C4-2B (cell line): ENCODE measurements at regions not wholly inside any gene's neighbourhood (a gene's known extent, or its start where the extent isn't known, plus 50 kb on each side); places are given as distances from the start of the nearest gene placed in this dataset.

Source experiments
- H3K27ac ChIP-seq: fragments of 450-650 bp; 2 replicates; pipeline ENCODE4 v1.5.1; 2017
- ZFX ChIP-seq: fragments of 450-650 bp; IDR thresholded peaks from 2 replicates; pipeline ENCODE4 v1.6.1; 2017
- TF ChIP-seq, protein P1 (sequence below): fragments of 450-650 bp; conservative IDR thresholded peaks from 2 replicates; pipeline ENCODE4 v1.5.1; 2017; ENCODE audit warnings: mild to moderate bottlenecking

DNA sequence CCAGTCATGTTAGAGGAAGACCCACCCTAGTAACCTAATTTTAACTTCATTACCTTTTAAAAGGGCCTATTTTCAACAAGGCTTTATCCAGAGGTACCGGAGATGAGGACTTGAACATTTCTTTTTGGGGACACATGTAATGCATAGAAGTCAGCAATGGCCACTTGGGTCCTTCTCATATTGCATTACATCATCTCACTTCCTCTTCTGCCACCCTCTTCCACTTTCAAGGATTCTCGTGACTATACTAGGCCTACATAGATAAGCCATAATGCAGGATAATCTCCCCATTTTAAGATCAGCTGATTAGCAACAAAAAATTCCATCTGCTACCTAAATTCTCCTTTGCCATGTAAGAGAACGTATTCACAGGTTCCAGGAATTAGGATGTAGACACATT lies 557.2 kb downstream of the KCTD12 start:
- H3K27ac ChIP-seq, result no peak overlapping the region
- TF ChIP-seq ZFX, result no peak
- TF ChIP-seq, protein P1, sequence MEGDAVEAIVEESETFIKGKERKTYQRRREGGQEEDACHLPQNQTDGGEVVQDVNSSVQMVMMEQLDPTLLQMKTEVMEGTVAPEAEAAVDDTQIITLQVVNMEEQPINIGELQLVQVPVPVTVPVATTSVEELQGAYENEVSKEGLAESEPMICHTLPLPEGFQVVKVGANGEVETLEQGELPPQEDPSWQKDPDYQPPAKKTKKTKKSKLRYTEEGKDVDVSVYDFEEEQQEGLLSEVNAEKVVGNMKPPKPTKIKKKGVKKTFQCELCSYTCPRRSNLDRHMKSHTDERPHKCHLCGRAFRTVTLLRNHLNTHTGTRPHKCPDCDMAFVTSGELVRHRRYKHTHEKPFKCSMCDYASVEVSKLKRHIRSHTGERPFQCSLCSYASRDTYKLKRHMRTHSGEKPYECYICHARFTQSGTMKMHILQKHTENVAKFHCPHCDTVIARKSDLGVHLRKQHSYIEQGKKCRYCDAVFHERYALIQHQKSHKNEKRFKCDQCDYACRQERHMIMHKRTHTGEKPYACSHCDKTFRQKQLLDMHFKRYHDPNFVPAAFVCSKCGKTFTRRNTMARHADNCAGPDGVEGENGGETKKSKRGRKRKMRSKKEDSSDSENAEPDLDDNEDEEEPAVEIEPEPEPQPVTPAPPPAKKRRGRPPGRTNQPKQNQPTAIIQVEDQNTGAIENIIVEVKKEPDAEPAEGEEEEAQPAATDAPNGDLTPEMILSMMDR, result no peak

DNA sequence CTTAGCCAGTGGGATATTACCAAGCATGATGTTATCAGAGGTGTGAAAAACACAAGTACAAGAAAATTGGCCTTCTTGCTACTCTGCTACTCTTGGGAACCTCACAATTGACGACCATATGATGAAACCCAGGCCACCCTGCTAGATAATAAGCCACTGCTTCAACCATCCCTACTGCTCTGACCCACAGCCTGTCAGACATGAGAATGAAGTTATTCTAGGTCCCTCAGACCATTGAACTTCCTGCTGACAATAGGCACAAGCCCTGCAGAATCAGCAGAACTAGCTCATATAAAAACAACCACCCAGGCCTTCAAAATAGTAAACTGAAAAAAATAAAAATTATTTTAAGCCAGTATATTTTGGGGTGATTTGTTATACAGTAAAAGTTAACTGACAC lies 559.9 kb downstream of the KCTD12 start:
- H3K27ac ChIP-seq, result no peak overlapping the region
- TF ChIP-seq ZFX, result no peak
- TF ChIP-seq, protein P1, result no peak

DNA sequence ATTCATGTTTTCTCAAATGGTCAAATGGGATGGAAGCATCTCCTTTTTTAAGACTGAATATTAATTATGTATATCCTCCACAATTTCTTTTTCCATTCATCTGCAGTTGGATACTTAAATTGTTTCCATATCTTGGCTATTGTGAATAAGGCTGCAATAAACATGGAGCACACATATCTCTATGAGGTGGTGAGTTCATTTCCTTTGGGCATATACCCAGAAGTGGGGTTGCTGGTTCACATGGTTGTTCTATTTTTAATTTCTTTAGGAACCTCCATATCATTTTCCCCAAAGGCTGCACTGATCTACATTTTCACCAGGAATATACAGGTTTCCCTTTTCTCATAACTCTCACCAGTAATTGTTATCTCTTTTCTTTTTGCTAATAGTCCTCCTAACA lies 566.3 kb downstream of the KCTD12 start:
- H3K27ac ChIP-seq, result no peak overlapping the region
- TF ChIP-seq ZFX, result no peak
- TF ChIP-seq, protein P1, result no peak

DNA sequence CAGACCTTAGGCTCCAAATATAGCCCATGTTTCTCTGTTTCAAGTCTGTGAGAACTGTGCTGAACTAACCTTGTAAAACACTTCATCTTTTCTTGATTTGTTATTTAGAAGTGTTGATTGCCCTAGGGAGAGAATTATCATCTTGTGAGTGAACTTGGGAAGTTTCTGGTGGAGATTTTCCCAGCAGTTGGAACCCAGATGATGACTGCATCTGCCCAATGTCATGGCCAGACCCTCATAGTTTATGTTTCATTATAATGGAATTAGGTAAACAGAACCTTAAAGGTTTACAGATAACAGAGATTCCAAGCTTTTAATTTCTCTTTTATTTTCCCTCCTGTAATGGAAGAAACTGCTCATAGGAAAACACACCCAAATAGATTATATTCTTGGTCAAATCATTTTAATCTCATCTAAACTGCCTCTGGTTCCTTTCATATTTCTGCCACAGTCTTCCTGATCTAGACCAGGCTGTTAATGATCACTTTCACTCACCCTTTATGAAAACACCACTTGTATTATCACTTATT lies 569.1 kb downstream of the KCTD12 start:
- TF ChIP-seq ZFX, result no peak
- TF ChIP-seq, protein P1, result no peak
- H3K27ac ChIP-seq, result no peak overlapping the region

DNA sequence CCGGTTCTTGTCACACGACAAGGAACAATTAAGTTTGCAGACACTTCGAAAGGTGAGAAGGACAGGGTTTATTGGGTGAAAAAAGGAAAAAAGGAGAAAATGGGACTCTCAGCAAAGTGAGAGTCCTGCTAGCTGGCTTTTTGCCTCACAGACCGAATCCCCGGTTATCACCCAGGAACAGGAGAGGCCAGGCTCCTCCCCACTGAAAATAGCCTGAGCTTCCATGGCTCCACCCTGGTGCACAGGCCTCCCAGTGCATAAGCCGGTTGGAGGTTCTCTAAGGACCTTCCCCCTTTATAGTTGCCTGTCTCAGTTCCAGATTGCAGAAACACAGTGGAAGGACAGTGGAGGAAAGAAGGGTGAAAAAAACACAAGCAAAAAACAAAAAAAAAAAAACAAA lies 571.7 kb downstream of the KCTD12 start:
- TF ChIP-seq ZFX, result no peak
- TF ChIP-seq, protein P1, result no peak
- no peak overlapping the region for H3K27ac ChIP-seq

DNA sequence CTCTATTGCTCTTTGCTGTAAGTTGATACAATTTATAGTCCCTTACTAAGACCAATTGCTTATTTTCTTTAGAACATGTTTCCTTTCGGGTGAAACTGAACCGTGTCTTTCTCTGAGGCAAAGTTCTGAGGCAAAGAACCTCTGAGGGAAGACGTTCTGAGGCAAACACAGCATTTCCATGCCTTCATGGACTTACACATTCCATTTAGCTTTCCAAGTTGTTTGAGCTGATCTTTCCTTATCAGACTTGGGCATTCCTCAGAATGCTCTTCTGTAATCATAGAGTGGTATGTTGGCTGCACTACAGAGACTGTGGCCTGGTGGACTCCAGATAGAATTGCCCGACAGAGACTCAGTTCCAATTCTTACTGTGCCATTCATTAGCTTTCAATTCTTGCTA lies 579.1 kb downstream of the KCTD12 start:
- H3K27ac ChIP-seq, result no peak overlapping the region
- TF ChIP-seq ZFX, result no peak
- TF ChIP-seq, protein P1, result no peak

DNA sequence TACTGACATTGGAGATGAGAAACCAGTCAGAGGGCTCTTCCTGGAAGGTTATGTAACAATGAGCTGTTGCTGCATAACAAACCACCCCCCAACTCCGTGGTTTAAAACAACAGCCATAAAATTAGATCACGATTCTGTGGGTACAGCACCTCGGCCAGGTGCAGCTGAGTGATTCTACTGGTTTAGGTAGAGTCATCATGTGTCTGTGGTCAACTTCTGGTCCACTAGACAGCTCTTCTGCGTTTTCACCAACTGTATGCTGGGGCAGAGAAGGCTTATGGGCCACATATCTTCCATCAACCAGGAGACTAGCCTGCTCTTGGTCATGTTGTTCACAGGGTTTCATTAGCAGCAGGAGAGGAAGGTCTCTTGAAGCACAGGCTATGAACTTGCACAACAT lies 585.5 kb downstream of the KCTD12 start:
- no peak overlapping the region for H3K27ac ChIP-seq
- TF ChIP-seq, protein P1, result no peak
- TF ChIP-seq ZFX, result no peak
